GM12878 (cell line): ENCODE measurements at regions not wholly inside any gene's neighbourhood (a gene's known extent, or its start where the extent isn't known, plus 50 kb on each side); places are given as distances from the start of the nearest gene placed in this dataset.

ENCODE experiments used
- ATAC-seq: fragments of 200-7000 bp; cut with Tn5 transposase; 3 replicates; pipeline ENCODE4 v1.9.1; 2020; ENCODE audit warnings: mild to moderate bottlenecking, moderate library complexity
- BruUV-seq: library from RNA; stranded (reverse); fragments of 400-500 nt; replicated peaks from 2 replicates; lab custom pipeline; 2021; lab: Mats Ljungman, UMichigan
- CTCF ChIA-PET: fragments of 300-600 bp; sonication (Branson Sonifier 250); formaldehyde crosslinking; extraction: SDS; loops from one replicate; lab custom pipeline; 2021; ENCODE audit warnings: inconsistent platforms; lab: Yijun Ruan, JAX
- POLR2A ChIA-PET: fragments of 350-600 bp; formaldehyde crosslinking; extraction: SDS; loops from one replicate; lab custom pipeline; 2021; ENCODE audit warnings: inconsistent platforms; lab: Charles Lee
- RAD21 ChIA-PET: fragments of 300-600 bp; sonication (Branson Sonifier 250); formaldehyde crosslinking; loops from one replicate; lab custom pipeline; 2023; ENCODE audit warnings: antibody characterized with exemption; ENCODE audit not compliant: unreplicated experiment; lab: Charles Lee
- SMC1A ChIA-PET: fragments of 300-600 bp; sonication (Branson Sonifier 250); formaldehyde crosslinking; loops from one replicate; lab custom pipeline; 2023; ENCODE audit not compliant: unreplicated experiment, uncharacterized antibody; lab: Charles Lee
- DNase-seq: peaks from one replicate; pipeline ENCODE4 v3.0.0-alpha.2; 2011; ENCODE audit warnings: low read depth, low spot score
- FAIRE-seq: peaks from 3 replicates; lab custom pipeline; 2011; peaks lifted over from hg19 to GRCh38; lab: Jason Lieb, UNC
- H2AFZ ChIP-seq: 2 replicates; pipeline ENCODE4 v1.6.0; 2011; ENCODE audit warnings: low read depth, low read length, control low read depth; ENCODE audit not compliant: control insufficient read depth
- H3K27ac ChIP-seq: 2 replicates; pipeline ENCODE4 v1.5.1; 2011; ENCODE audit warnings: control low read depth; ENCODE audit not compliant: control insufficient read depth, insufficient read depth
- H3K27me3 ChIP-seq, 2 experiments: replicated peaks in 1 of 2; 2 replicates each; pipeline versions ENCODE4 v1.6.0 to v1.6.1; 2011; ENCODE audit warnings: low read length in 1 of 2; ENCODE audit not compliant: control insufficient read depth in 2 of 2, insufficient read depth in 2 of 2
- H3K36me3 ChIP-seq, 2 experiments: 2 replicates each; pipeline ENCODE4 v1.5.1; 2011; ENCODE audit warnings: low read length in 1 of 2; ENCODE audit not compliant: control insufficient read depth in 2 of 2, insufficient read depth in 2 of 2
- H3K4me1 ChIP-seq: 2 replicates; pipeline ENCODE4 v1.6.1; 2011; ENCODE audit warnings: mild to moderate bottlenecking, low read length, moderate library complexity, mixed read lengths; ENCODE audit not compliant: control insufficient read depth, insufficient read depth
- H3K4me2 ChIP-seq: 2 replicates; pipeline ENCODE4 v1.6.0; 2011; ENCODE audit warnings: control low read depth; ENCODE audit not compliant: control insufficient read depth, insufficient read depth
- H3K4me3 ChIP-seq: fragments of 200-600 bp; sonication (generic); 2 replicates; pipeline ENCODE4 v1.5.1; 2016
- H3K79me2 ChIP-seq: 2 replicates; pipeline ENCODE4 v1.6.0; 2011; ENCODE audit warnings: low read length; ENCODE audit not compliant: control insufficient read depth, insufficient read depth
- H3K9ac ChIP-seq: 2 replicates; pipeline ENCODE4 v1.8.0; 2011; ENCODE audit warnings: low read length, control low read depth, mixed read lengths; ENCODE audit not compliant: control insufficient read depth, insufficient read depth
- H3K9me3 ChIP-seq: replicated peaks from 3 replicates; pipeline ENCODE4 v1.5.1; 2011; ENCODE audit warnings: mild to moderate bottlenecking, low read length; ENCODE audit not compliant: control insufficient read depth, insufficient read depth
- H4K20me1 ChIP-seq: 2 replicates; pipeline ENCODE4 v1.6.0; 2011; ENCODE audit not compliant: control insufficient read depth, insufficient read depth
- ASH2L ChIP-seq: fragments of 300-600, 200-600 bp; sonication (generic); IDR thresholded peaks from 2 replicates; pipeline ENCODE4 v1.6.1; 2017; ENCODE audit warnings: low read depth, mild to moderate bottlenecking, borderline replicate concordance
- CBX3 ChIP-seq: fragments of 200-600 bp; sonication (generic); IDR thresholded peaks from 2 replicates; pipeline ENCODE4 v1.6.1; 2016; ENCODE audit warnings: low read depth, borderline replicate concordance
- CBX5 ChIP-seq: sonication (generic); IDR thresholded peaks from 2 replicates; pipeline ENCODE4 v1.6.1; 2016; ENCODE audit warnings: low read depth, moderate library complexity, mild to moderate bottlenecking, inconsistent platforms
- CEBPZ ChIP-seq: fragments of 150-350 bp; IDR thresholded peaks from 2 replicates; pipeline ENCODE4 v1.6.1; 2016; ENCODE audit warnings: low read depth, low read length
- CHD4 ChIP-seq: fragments of 200-600 bp; sonication (generic); IDR thresholded peaks from 2 replicates; pipeline ENCODE4 v1.6.1; 2016; ENCODE audit warnings: mild to moderate bottlenecking
- CREB1 ChIP-seq: IDR thresholded peaks from 2 replicates; pipeline ENCODE4 v1.6.1; 2012; ENCODE audit warnings: low read depth, mild to moderate bottlenecking, inconsistent platforms
- E2F8 ChIP-seq: fragments of 450-650 bp; IDR thresholded peaks from 2 replicates; pipeline ENCODE4 v1.6.1; 2018; ENCODE audit warnings: mild to moderate bottlenecking, low read depth, moderate library complexity; ENCODE audit not compliant: partially characterized antibody
- FOXK2 ChIP-seq: fragments of 450-650 bp; IDR thresholded peaks from 2 replicates; pipeline ENCODE4 v1.6.1; 2017; ENCODE audit warnings: mild to moderate bottlenecking, moderate library complexity
- HDGF ChIP-seq: fragments of 450-650 bp; IDR thresholded peaks from 2 replicates; pipeline ENCODE4 v1.6.1; 2016; ENCODE audit warnings: antibody characterized with exemption
- IKZF1 ChIP-seq: fragments of 450-650 bp; conservative IDR thresholded peaks from 2 replicates; pipeline ENCODE4 v1.6.1; 2017; ENCODE audit warnings: antibody characterized with exemption, mild to moderate bottlenecking
- IRF3 ChIP-seq: fragments of 450-650 bp; IDR thresholded peaks from 2 replicates; pipeline ENCODE4 v1.6.1; 2014; ENCODE audit warnings: mild to moderate bottlenecking
- RFX5 ChIP-seq: IDR thresholded peaks from 2 replicates; pipeline ENCODE4 v1.6.1; 2011; ENCODE audit warnings: low read depth, low read length, improper control_type of control experiment
- SIN3A ChIP-seq: IDR thresholded peaks from 2 replicates; pipeline ENCODE4 v1.6.1; 2012; ENCODE audit warnings: low read depth, low read length, improper control_type of control experiment
- SUZ12 ChIP-seq: fragments of 200-600 bp; sonication (generic); IDR thresholded peaks from one replicate; pipeline ENCODE4 v1.6.1; 2018; ENCODE audit warnings: antibody characterized with exemption, mild to moderate bottlenecking; ENCODE audit not compliant: unreplicated experiment
- YBX1 ChIP-seq: fragments of 450-650 bp; IDR thresholded peaks from 2 replicates; pipeline ENCODE4 v1.6.1; 2016; ENCODE audit warnings: antibody characterized with exemption
- WGBS: methylation state at CpG from one replicate; pipeline ENCODE4 v1.1.6; 2016; ENCODE audit warnings: low lambda C conversion rate; ENCODE audit not compliant: insufficient replicate concordance, insufficient coverage; ENCODE audit errors: missing lambda C conversion rate; 5-methylcytosine and 5-hydroxymethylcytosine counted together
- in situ Hi-C: fragments of 300-500 bp; cut with MboI; formaldehyde crosslinking; loops from 9 replicates; pipeline ENCODE4 v1.14.3; 2018; ENCODE audit warnings: mixed read lengths
- intact Hi-C: fragments of 100-400 bp; cut with micrococcal nuclease; formaldehyde crosslinking; loops from one replicate; pipeline ENCODE4 v1.14.2; 2022; ENCODE audit not compliant: unreplicated experiment
- TF ChIP-seq, protein P1 (sequence below): fragments of 450-650 bp; conservative IDR thresholded peaks from 2 replicates; pipeline ENCODE4 v1.6.1; 2017; ENCODE audit warnings: mild to moderate bottlenecking, moderate library complexity

DNA sequence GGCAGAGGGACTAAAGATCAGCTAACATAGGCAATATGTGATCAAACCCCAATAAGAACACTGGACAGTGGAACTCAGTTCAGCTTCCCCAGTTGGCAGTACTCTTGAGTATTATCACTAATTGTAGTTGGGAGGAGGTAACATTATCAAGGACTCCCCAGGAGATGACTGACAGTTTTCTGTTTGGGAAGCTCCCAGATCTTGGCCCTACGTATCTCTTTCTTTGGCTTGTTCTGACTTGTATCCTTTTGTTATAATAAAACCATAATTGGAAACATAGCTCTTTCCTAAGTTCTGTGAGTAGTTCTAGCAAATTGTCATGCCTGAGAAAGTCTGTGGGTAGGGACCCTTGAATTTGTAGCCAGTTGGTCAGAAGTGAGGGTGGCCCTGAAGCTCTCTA is 316.4 kb downstream of the ZNF621 start:
- H3K27me3 ChIP-seq, result 0 out of 4 replicates have a peak, but pooled peaks cover 0 to 2% of the 10 kb centered on the region in 2 experiments
- ChIA-PET POLR2A (no interaction called here), CTCF (interaction anchor here (0.6 kb wide), 1 partner anchor 75 kb away, joined by 3 read pairs; no protein-coding TSS in a partner anchor), RAD21 (no interaction called here), SMC1A (interaction anchor here (1.8 kb wide), 1 partner anchor 9 kb away, joined by 3 read pairs; no protein-coding TSS in a partner anchor)
- H3K36me3 ChIP-seq, result no peaks in the 10 kb centered on the region
- FAIRE-seq (no peak), DNase-seq (no peak), ATAC-seq (no peak)
- H3K4me2 ChIP-seq, result no peak overlapping the region
- H4K20me1 ChIP-seq, result no peaks in the 10 kb centered on the region
- 68% methylated on average over 1 of the region's 1 CpG for WGBS
- H2AFZ ChIP-seq, result no peak overlapping the region
- no peak overlapping the region for H3K4me3 ChIP-seq
- H3K27ac ChIP-seq, result no peak overlapping the region
- BruUV-seq, result no TSS peak
- H3K9ac ChIP-seq, result no peak overlapping the region
- H3K4me1 ChIP-seq, result no peaks in the 10 kb centered on the region
- H3K9me3 ChIP-seq, result no peaks in the 10 kb centered on the region; the same call in 2 of the 3 replicates
- no peaks in the 10 kb centered on the region for H3K79me2 ChIP-seq
- in situ Hi-C loops (no loop called here), intact Hi-C loops (no loop called here)
- TF ChIP-seq YBX1 (no peak), FOXK2 (no peak), SIN3A (no peak), ASH2L (no peak), CBX3 (no peak), CEBPZ (no peak), CHD4 (no peak), E2F8 (no peak), IRF3 (no peak), CBX5 (no peak), RFX5 (no peak), SUZ12 (no peak), CREB1 (no peak), HDGF (no peak), IKZF1 (no peak)
- TF ChIP-seq, protein P1, sequence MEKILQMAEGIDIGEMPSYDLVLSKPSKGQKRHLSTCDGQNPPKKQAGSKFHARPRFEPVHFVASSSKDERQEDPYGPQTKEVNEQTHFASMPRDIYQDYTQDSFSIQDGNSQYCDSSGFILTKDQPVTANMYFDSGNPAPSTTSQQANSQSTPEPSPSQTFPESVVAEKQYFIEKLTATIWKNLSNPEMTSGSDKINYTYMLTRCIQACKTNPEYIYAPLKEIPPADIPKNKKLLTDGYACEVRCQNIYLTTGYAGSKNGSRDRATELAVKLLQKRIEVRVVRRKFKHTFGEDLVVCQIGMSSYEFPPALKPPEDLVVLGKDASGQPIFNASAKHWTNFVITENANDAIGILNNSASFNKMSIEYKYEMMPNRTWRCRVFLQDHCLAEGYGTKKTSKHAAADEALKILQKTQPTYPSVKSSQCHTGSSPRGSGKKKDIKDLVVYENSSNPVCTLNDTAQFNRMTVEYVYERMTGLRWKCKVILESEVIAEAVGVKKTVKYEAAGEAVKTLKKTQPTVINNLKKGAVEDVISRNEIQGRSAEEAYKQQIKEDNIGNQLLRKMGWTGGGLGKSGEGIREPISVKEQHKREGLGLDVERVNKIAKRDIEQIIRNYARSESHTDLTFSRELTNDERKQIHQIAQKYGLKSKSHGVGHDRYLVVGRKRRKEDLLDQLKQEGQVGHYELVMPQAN, result no peak
